BLaER1 treated with 17β-estradiol and CSF1 and Interleukin-3, amounts not matched to agents 10 nM and 100 nM (cell line): ENCODE measurements at regions not wholly inside any gene's neighbourhood (a gene's known extent, or its start where the extent isn't known, plus 50 kb on each side); places are given as distances from the start of the nearest gene placed in this dataset.
A peak's percentile ranks its signal among the peaks of the same experiment; 100 is the strongest.

Experiments used
- H3K27ac ChIP-seq, 11 experiments: shearing (Covaris generic); formaldehyde crosslinking; 2 replicates each; pipeline ENCODE4 v1.8.1; 2022
- H3K27me3 ChIP-seq, 11 experiments: shearing (Covaris generic); formaldehyde crosslinking; 2 replicates each; pipeline ENCODE4 v1.8.1; 2022
- H3K36me3 ChIP-seq, 11 experiments: shearing (Covaris generic); formaldehyde crosslinking; 2 replicates each; pipeline ENCODE4 v1.8.1; 2022
- H3K4me1 ChIP-seq, 10 experiments: shearing (Covaris generic); formaldehyde crosslinking; 2 replicates each; pipeline ENCODE4 v1.8.1; 2022
- H3K4me2 ChIP-seq, 11 experiments: shearing (Covaris generic); formaldehyde crosslinking; 2 replicates each; pipeline ENCODE4 v1.8.1; 2022
- H3K4me3 ChIP-seq, 10 experiments: shearing (Covaris generic); formaldehyde crosslinking; 2 replicates each; pipeline ENCODE4 v1.8.1; 2022
- H3K9ac ChIP-seq, 11 experiments: shearing (Covaris generic); formaldehyde crosslinking; 2 replicates each; pipeline ENCODE4 v1.8.1; 2022
- H3K9me3 ChIP-seq, 11 experiments: shearing (Covaris generic); formaldehyde crosslinking; replicated peaks in 1 of 11; 2 replicates each; pipeline ENCODE4 v1.8.1; 2022
- H4K20me1 ChIP-seq, 11 experiments: shearing (Covaris generic); formaldehyde crosslinking; 2 replicates each; pipeline ENCODE4 v1.8.1; 2022
- Cebpa-rat ChIP-seq, 11 experiments: shearing (Covaris generic); IDR thresholded peaks; 2 replicates each; pipeline ENCODE4 v1.8.1; 2022

GRCh38 chr15:62545467-62546227, 380.6 kb upstream of the C2CD4B start:
- no peaks in the 10 kb centered on the region for H3K4me1 ChIP-seq
- no peak overlapping the region for H3K4me2 ChIP-seq
- no peaks in the 10 kb centered on the region for H3K36me3 ChIP-seq
- peaks cover 0 to 6% (median 0%) of the 10 kb centered on the region in 11 experiments; a peak in 4 of 22 replicates for H3K9me3 ChIP-seq
- H3K27me3 ChIP-seq = no peaks in the 10 kb centered on the region
- no peak for TF ChIP-seq Cebpa-rat (IDR thresholded peaks at IDR 0.05)
- no peak overlapping the region for H3K4me3 ChIP-seq
- H3K27ac ChIP-seq = no peak overlapping the region
- H4K20me1 ChIP-seq = no peaks in the 10 kb centered on the region
- H3K9ac ChIP-seq = no peak overlapping the region

DNA sequence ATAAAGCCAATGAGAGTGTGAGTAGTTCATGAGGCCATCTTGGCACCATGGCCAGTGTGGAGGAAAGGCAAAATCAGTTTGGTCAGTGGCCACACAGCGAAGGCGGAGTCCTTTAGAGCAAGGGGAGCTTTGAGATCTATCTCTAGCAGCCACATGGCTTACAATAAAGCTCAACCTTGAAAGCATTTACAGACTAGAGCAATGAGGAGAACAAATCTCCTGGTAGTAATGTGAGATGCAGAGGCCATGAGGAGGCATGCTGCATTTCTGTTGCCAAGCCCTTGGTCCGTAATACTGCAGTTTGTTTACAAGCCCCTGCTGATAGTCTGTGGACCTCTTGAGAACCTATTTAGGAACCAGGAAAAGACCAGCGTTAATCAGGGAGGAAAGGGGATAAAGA, 381.5 kb upstream of the C2CD4B start:
- H3K27ac ChIP-seq = no peak overlapping the region
- TF ChIP-seq Cebpa-rat (IDR thresholded peaks at IDR 0.05) = no peak

DNA sequence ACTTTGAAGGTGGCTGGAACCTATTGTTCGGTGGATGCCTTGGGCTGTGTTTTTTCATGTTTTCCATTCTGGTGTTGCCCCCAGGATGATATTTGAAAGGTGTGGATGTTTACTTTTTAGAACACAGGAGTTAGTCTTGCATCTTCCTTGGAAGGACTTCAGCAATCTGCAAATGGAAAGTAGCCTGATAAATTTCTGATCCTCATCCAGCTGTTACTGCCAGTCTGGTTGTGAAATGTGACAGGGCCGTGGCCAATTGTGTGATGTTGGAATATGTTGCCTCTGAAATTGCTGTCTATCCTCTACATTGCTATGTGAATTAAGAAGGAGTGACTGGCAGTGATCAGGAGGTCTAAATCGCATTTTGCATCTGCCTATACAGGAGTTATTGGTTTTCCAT, 382.5 kb upstream of the C2CD4B start:
- peaks cover 0 to 3% (median 0%) of the 10 kb centered on the region in 11 experiments; a peak in 2 of 22 replicates for H3K9me3 ChIP-seq
- no peak overlapping the region for H3K27ac ChIP-seq
- no peaks in the 10 kb centered on the region for H3K27me3 ChIP-seq
- no peak for TF ChIP-seq Cebpa-rat (IDR thresholded peaks at IDR 0.05)
- H3K36me3 ChIP-seq = no peaks in the 10 kb centered on the region
- H3K4me3 ChIP-seq = no peak overlapping the region
- H3K4me1 ChIP-seq = no peaks in the 10 kb centered on the region
- no peaks in the 10 kb centered on the region; a peak in 1 of 22 replicates for H4K20me1 ChIP-seq
- H3K9ac ChIP-seq = no peak overlapping the region
- H3K4me2 ChIP-seq = no peak overlapping the region

More for the DNA sequence above, 381.5 kb upstream of the C2CD4B start:
- H3K27me3 ChIP-seq = no peaks in the 10 kb centered on the region
- no peak overlapping the region for H3K4me3 ChIP-seq
- no peaks in the 10 kb centered on the region for H3K9me3 ChIP-seq
- no peak overlapping the region for H3K9ac ChIP-seq
- H3K4me2 ChIP-seq = no peak overlapping the region
- H3K36me3 ChIP-seq = no peaks in the 10 kb centered on the region
- no peaks in the 10 kb centered on the region; a peak in 1 of 22 replicates for H4K20me1 ChIP-seq
- H3K4me1 ChIP-seq = no peaks in the 10 kb centered on the region

DNA sequence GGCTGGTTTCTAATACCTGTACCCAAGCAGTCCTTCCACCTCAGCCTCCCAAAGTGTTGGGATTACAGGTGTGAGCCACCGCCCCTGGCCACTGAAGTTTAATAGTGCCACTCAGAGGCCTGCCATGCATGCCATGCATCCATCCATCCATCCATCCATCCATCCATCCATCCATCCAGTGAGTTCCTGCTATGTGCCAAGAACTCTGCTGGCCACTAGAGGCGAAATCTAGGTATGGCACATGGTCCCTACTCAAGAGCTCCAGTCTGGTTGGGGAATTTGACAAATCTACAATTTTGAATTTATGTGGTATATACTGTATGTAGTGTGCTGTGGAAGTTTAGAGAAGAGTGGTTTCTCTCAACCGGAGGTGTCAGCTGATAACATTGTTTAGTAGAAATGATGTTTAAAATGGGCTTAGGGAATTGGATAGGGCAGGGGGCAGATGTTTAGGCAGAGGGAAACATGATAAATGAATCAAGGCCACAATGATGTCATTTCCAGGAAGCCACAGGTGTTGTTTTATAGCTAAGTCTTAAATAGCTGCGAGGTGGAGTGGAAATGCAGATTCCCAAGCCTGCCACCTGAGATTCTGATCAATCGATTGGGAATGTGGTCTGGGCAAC, 384.4 kb upstream of the C2CD4B start:
- Histone ChIP-seq H3K4me1 (peaks cover 3 to 9% (median 7%) of the 10 kb centered on the region in 10 experiments; a peak in 18 of 20 replicates), H4K20me1 (no peaks in the 10 kb centered on the region; a peak in 1 of 22 replicates), H3K9ac (no peak overlapping the region)

GRCh38 chr15:62550106-62550505, 385.0 kb upstream of the C2CD4B start:
- H3K9me3 ChIP-seq = peaks cover 0 to 5% (median 0%) of the 10 kb centered on the region in 11 experiments; a peak in 2 of 22 replicates
- TF ChIP-seq Cebpa-rat (IDR thresholded peaks at IDR 0.05) = no peak
- H3K9ac ChIP-seq = no peak overlapping the region
- no peak overlapping the region for H3K27ac ChIP-seq
- H3K36me3 ChIP-seq = no peaks in the 10 kb centered on the region
- peaks cover 5 to 16% (median 13%) of the 10 kb centered on the region in 10 experiments; a peak in 18 of 20 replicates for H3K4me1 ChIP-seq
- H3K4me3 ChIP-seq = no peak overlapping the region
- no peaks in the 10 kb centered on the region for H3K27me3 ChIP-seq
- H3K4me2 ChIP-seq = no peak overlapping the region
- H4K20me1 ChIP-seq = no peaks in the 10 kb centered on the region; a peak in 1 of 22 replicates

More for the DNA sequence above, 384.4 kb upstream of the C2CD4B start:
- Histone ChIP-seq H3K27me3 (no peaks in the 10 kb centered on the region), H3K4me3 (no peak overlapping the region), H3K4me2 (no peak overlapping the region), H3K36me3 (no peaks in the 10 kb centered on the region), H3K27ac (no peak overlapping the region), H3K9me3 (peaks cover 0 to 5% (median 0%) of the 10 kb centered on the region in 11 experiments; a peak in 2 of 22 replicates)
- no peak for TF ChIP-seq Cebpa-rat (IDR thresholded peaks at IDR 0.05)

DNA sequence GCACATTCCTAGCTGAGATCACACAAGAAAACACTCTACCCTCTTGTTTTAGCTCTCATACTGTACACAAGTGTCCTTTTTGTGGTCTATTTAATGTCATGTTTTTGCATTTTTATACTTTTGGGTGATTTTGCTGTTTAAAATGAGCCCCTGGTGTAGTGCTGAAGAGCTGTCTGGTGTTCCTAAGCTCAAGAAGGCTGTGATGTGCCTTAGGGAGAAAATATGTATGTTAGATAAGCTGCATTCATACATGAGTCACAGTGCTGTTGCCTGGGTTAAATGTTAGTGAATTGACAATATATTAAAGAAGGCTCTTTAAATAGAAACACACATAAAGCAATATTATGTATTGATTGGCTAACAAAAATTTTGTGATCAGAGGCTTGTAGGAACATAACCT, 387.4 kb upstream of the C2CD4B start:
- no peaks in the 10 kb centered on the region for H3K27me3 ChIP-seq
- no peaks in the 10 kb centered on the region; a peak in 1 of 22 replicates for H4K20me1 ChIP-seq
- peaks cover 5 to 18% (median 13%) of the 10 kb centered on the region in 10 experiments; a peak in 18 of 20 replicates for H3K4me1 ChIP-seq
- H3K36me3 ChIP-seq = no peaks in the 10 kb centered on the region
- no peak overlapping the region for H3K9ac ChIP-seq
- no peak overlapping the region for H3K4me3 ChIP-seq
- no peak overlapping the region for H3K27ac ChIP-seq
- TF ChIP-seq Cebpa-rat (IDR thresholded peaks at IDR 0.05) = no peak
- H3K4me2 ChIP-seq = no peak overlapping the region
- peaks cover 0 to 5% (median 0%) of the 10 kb centered on the region in 11 experiments; a peak in 2 of 22 replicates for H3K9me3 ChIP-seq

- no peak for TF ChIP-seq Cebpa-rat (IDR thresholded peaks at IDR 0.05)
- Histone ChIP-seq H3K27me3 (no peaks in the 10 kb centered on the region), H3K36me3 (no peaks in the 10 kb centered on the region), H3K9me3 (peaks cover 0 to 5% (median 0%) of the 10 kb centered on the region in 11 experiments; a peak in 2 of 22 replicates), H3K4me1 (peaks cover 5 to 18% (median 13%) of the 10 kb centered on the region in 10 experiments; a peak in 18 of 20 replicates), H3K27ac (peak overlapping the region in 2 of 11 experiments; percentile 1 to 23; a peak in 1 of 22 replicates), H3K4me2 (peak overlapping the region; percentile 5 to 83 (median 62); a peak in 20 of 22 replicates), H3K4me3 (no peak overlapping the region), H4K20me1 (no peaks in the 10 kb centered on the region; a peak in 1 of 22 replicates), H3K9ac (no peak overlapping the region; a peak in 1 of 22 replicates)
These were observed 389.0 kb upstream of the C2CD4B start for GRCh38 chr15:62553911-62554563.

GRCh38 chr15:62558640-62559380, 393.7 kb upstream of the C2CD4B start:
- no peaks in the 10 kb centered on the region for H4K20me1 ChIP-seq
- 0 out of 22 replicates have a peak, but pooled peaks cover 0 to 4% (median 0%) of the 10 kb centered on the region in 11 experiments for H3K9me3 ChIP-seq
- no peak overlapping the region for H3K27ac ChIP-seq
- peaks cover 5 to 16% (median 13%) of the 10 kb centered on the region in 10 experiments; a peak in 18 of 20 replicates for H3K4me1 ChIP-seq
- H3K4me3 ChIP-seq = no peak overlapping the region
- no peak for TF ChIP-seq Cebpa-rat (IDR thresholded peaks at IDR 0.05)
- H3K9ac ChIP-seq = no peak overlapping the region
- no peak overlapping the region for H3K4me2 ChIP-seq
- H3K27me3 ChIP-seq = no peaks in the 10 kb centered on the region
- H3K36me3 ChIP-seq = no peaks in the 10 kb centered on the region
